HG03159 (cell line): ENCODE measurements at regions not wholly inside any gene's neighbourhood (a gene's known extent, or its start where the extent isn't known, plus 50 kb on each side); places are given as distances from the start of the nearest gene placed in this dataset.
"Not testable (repeated sequence)": the region's sequence is repeated elsewhere in the genome, so short reads cannot be mapped to it uniquely, and the experiment has no call there.

Experiments
- ATAC-seq: cut with Tn5 transposase; IDR thresholded peaks from one replicate; pipeline ENCODE4 v1.9.1; 2021; ENCODE audit warnings: mild to moderate bottlenecking, moderate library complexity; ENCODE audit not compliant: unreplicated experiment

DNA sequence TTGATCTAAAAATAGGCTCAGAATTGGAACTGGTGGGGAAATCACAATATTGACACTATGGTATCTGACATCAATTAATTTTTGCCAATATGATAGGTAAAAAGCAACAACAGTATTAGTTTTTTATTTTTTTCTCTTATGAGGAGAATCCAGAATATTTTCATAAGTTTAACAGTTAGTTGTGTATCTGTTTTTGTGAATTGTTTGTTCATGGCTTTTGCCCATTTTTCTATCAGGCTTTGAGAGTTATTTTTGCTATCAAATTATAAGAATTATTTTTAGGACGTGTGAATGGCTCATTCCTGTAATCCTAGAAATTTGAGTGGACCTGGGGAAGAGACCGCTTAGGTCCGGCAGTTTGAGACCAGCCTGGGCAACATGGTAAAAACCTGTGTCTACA, 608.6 kb upstream of the ADGRB3 start:
- ATAC-seq = no peak

DNA sequence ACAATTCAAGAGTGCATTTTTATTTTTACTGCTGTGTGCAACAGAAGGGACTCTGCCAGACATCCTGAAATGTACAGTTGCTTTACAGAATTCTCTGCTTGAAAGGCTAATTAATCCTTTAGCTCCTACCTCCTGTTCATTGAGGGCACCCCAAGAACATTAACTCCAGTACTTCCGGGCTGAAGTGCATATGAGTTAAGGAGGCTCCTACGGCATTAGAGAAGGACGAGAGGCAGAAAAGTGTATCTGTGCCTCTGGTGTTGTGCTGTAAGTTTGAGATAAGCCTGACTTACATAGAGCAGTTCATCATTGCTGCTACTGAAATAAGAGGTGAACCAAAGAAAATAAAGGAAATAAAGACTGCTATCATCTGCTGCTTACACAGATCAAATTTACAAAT, 609.3 kb upstream of the ADGRB3 start:
- ATAC-seq = no peak

DNA sequence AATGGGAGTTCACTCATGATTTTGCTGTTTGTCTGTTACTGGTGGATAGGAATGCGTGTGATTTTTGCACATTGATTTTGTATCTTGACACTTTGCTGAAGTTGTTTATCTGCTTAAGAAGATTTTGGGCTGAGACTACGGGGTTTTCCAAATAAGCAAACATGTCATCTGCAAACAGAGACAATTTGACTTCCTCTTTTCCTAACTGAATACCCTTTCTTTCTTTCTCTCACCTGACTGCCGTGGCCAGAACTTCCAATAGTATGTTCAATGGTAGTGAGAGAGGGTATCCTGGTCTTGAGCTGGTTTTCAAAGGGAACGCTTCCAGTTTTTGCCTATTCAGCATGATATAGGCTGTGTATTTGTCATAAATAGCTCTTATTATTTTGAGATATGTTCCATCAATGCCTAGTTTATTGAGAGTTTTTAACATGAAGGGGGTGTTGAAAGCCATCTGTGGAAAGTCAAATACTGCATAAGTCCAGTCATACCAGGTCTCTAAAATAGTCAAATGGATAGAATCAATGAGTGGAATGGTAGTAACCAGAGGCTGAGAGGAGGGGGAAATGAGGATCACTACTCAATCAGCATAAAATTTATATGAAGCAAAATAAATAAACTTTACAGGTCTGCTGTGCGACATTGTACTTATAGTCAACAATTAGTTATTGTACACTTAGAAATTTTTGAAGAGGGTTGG, 610.4 kb upstream of the ADGRB3 start:
- ATAC-seq = no peak

DNA sequence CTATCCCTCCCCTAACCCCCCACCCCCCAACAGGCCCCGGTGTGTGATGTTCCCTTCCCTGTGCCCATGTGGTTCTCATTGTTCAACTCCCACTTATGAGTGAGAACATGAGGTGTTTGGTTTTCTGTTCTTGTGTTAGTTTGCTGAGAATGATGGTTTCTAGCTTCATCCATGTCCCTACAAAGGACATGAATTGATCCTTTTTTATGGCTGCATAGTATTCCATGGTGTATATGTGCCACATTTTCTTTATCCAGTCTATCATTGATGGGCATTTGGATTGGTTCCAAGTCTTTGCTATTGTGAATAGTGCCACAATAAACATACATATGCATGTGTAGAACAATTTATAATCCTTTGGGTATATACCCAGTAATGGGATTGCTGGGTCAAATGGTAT, 612.1 kb upstream of the ADGRB3 start:
- ATAC-seq = not testable (repeated sequence)

DNA sequence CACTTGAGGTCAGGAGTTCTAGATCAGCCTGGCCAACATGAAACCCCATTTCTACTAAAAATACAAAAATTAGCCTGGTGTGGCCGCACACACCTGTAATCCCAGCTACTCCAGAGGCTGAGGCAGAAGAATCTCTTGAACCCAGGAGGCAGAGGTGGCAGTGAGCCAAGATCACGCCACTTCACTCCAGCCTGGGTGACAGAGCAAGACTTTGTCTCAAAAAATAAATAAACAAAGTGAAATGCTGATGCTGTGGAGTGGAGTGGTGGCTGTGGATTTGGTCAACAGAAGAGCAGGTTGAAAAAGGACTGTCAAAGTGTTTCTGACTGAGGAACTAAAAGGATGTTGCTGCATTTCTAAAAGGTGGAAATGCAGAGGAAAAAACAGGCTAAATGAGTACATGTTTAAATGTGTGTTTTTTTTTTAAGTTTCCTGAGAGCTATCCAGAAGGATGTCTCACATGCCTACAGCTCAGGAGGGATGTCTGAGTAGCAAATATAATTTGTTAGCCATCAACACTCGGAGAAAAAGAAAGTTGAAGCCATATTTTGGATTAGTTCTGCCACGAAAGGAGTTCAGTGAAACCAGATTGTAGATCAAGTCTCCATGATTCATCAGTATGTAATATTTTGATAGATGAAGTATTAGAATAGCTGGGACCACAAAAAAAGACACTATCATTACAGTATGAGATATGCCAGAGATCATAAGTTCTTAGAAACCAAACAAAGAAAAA, 621.1 kb upstream of the ADGRB3 start:
- no peak for ATAC-seq

DNA sequence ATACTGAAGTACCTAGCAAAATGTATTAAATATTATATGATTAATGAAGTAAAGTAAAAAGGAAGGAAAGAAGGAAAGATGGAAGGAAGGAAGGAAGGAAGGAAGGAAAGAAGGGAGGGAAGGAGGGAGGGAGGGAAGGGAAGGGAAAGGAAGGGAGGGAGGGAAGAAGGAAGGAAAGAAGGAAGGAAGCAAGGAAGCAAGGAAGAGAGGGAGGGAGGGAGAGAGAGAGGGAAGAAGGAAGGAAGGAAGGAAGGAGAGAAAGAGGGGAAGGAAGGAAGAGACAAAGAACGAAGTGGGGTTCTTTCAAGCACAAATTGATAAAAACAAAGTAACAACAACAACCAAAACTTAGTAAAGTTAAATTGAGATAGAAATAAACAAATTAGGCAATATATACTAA, 622.3 kb upstream of the ADGRB3 start:
- no peak for ATAC-seq

DNA sequence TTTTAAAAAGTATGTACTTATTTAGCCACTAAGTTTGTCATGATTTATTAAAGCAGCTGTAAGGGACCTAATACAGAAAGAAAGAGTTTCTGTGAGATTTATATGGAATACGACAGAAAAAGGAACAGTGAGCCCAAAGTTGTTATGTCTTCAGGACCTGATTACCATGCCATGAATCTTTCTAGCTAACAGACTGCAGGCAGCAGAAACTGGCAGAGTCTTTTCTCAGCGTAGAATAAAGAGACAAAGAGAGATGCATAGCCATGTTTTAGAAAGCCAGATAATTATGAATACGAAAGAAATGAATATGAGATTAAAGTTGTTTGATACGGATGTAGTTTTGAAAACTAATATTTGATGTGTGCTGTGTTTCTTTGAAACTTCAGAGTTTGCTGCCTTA, 624.1 kb upstream of the ADGRB3 start:
- no peak for ATAC-seq

DNA sequence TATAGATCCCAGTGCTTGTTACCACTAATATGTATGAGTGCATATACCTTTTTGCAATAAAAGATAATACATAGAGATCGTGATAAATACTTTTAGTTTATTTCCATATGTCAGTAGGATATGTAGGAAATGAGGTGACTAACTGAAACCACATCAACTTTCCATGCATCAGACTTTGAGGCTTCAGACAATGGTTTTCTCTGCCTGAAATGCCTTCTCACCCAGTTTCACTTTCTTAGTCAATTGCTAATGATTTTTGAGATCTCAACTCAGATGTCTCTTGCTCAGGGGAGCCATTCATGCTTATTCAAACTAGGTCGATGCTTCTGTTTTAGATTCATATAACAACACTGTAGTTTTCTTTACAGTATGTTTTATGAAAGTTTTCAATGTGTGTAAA, 626.6 kb upstream of the ADGRB3 start:
- peak; percentile 63 for ATAC-seq

DNA sequence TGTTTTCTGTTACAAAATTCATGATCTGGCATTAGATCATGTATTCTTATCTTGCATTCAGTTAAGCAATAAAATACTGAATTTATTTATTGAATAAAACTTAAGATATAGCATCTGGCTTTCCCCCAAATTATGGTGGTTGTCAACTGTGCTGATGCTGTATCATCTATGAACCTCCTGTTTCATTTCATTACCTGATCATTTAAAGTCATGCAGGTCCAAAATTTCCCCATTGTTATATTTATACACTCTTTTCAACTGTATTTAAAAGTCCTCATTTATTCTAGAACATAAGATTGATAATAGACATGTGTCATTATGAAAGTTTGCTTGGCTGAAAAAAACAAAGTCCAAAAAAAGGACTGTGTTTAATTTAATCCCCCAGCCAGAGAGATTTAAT, 627.4 kb upstream of the ADGRB3 start:
- ATAC-seq = no peak

DNA sequence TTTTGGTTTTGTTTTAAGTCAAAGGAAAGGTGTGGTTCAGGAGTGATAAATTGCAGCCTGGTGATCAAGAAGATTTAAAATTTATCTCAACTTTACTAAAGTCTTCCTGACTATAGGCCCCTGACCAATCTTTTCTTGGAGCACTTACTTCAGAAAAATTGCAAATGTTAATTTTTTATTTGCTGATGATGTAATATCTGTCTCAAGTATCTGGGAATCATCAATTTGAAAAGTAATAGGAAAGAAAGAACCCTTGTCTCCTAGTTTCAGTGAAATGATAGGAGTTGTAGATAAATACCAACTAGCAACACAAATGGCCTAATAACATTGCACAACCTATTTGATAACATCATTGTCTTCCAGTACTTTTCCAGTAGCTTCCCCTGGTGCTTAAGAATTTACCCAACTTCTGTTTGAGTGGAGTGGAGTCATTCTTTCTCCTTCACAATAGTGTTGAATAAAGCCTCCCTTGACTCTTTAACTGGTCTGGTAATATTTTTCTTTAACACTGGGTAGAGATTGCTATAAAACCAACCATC, 648.3 kb upstream of the ADGRB3 start:
- no peak for ATAC-seq

DNA sequence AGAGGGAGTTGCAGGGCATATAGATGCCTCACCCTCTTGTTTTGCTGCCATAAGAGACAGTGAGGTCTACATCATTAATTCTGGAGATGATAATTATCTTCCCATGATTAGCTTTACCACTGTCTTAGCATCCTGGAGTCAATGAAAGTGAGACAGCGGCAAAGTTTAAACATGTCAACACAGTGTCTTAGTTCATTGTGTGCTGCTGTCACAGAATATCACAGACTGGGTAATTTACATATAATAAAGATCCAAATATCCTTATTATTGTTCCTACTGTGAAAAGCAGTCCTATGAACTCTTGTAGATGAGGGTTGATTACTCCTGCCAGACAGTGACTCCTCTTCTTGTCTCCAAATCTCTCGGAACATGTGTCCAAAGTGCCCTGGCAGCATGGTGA, 658.6 kb upstream of the ADGRB3 start:
- no peak for ATAC-seq

DNA sequence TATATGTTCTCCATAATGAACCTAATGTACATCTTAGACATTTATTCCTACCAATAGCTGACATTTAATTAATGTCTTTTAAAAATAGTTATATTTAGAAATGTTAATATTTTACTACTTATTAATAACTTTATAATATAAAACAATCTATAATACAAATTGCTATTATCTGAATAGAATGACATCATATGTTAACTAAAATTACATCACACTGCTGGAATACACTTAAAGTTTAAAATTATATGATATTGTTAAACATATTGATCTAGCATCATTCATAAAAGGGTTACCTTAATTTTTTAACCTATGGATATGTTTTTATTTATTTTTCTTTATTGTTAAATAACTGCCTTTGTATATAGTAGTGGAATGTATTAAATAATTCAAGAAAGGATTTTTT, 660.2 kb upstream of the ADGRB3 start:
- ATAC-seq = no peak

DNA sequence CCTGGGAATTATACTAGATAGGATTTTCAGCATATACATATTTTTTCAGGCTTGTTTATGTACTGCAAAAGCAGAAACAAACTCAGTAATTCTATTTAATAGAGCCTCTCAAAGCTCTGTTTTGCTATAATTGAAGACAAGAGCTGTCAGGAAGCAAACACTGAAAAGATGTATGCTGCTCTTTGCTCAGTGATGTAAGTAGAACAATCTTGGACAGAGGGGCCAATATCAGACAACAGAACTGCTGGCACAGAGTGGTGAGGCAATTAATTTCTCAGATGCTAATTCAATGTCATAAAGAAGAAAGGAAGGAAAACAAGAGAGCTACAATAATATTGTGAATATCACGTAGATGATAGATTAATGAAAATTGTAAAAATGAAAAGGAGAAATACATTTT, 663.3 kb upstream of the ADGRB3 start:
- no peak for ATAC-seq

DNA sequence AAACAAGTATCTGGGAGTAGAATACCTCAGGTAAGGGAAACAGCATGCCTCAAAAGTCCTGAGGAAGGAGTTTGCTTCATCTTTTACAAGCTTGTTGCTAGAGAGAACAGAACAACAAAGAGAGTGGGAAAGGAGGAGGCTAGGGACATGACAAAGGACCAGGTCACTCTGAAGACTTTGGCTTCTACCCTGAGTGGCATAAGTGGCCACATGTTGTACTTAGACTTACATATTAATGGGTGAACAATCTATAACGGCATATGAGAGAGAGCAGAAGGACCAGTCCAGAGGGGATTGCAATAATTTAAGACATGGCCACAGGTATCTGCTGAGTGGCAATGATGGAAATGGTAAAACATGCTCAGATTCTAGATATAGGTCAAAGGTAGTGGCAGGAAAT, 668.3 kb upstream of the ADGRB3 start:
- ATAC-seq = no peak

DNA sequence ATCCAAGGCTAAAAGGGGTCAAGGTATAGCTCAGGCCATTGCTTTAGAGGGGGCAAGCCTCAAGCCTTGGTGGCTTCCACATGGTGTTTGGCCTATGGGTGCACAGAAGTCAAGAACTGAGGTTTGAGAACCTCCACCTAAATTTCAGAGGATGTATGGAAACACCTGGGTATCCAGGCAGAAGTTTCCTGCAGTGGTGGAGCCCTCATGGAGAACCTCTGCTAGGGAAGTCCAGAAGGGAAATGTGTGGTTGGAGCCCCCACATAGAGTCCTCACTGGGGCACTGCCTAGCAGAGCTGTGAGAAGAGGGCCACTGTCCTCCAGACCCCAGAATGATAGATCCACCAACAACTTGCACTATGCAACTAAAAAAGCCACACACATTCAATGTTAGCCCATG, 678.7 kb upstream of the ADGRB3 start:
- ATAC-seq = no peak

DNA sequence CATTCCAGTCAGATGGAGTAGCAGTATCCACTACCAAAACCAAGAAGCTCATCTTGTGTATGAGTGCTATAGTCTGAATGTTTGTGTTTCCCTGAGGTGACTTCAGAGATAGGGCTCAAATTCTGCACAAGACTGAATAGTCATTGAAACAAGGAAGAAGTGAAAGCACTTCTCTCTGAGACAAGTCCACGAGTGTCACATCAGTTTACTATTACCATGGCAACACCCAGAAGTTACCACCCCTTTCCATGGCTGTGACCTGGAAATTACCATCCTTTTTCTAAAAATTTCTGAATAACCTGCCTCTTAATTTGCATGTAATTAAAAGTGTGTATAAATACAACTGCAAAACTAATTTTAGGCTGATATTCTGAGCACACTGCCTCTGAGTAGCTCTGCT, 682.1 kb upstream of the ADGRB3 start:
- no peak for ATAC-seq

DNA sequence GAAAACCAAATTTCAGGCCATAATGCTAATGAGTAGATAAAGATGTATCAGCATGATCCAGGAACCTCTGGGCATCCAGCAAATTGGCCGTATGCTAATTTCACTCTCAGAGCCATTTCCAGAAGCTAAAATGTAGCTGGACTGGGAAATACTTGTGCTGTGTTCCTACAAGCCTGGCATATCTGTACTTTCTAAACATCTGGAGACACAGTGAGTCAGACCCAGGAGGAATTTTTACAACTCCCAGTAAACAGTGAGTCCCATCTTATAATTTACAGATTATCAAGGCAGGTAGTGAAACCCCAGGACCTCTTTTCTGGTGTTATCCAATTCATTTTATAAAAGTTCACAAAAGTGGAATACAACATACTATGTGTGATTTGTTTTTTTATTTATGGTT, 683.0 kb upstream of the ADGRB3 start:
- no peak for ATAC-seq

DNA sequence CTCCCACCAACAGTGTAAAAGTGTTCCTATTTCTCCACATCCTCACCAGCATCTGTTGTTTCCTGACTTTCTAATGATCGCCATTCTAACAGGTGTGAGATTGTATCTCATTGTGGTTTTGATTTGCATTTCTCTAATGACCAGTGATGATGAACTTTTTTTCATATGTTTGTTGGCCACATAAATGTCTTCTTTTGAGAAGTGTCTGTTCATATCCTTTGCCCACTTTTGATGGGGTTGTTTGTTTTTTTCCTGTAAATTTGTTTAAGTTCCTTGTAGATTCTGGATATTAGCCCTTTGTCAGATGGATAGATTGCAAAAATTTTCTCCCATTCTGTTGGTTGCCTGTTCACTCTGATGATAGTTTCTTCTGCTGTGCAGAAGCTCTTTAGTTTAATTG, 687.3 kb upstream of the ADGRB3 start:
- ATAC-seq = not testable (repeated sequence)

DNA sequence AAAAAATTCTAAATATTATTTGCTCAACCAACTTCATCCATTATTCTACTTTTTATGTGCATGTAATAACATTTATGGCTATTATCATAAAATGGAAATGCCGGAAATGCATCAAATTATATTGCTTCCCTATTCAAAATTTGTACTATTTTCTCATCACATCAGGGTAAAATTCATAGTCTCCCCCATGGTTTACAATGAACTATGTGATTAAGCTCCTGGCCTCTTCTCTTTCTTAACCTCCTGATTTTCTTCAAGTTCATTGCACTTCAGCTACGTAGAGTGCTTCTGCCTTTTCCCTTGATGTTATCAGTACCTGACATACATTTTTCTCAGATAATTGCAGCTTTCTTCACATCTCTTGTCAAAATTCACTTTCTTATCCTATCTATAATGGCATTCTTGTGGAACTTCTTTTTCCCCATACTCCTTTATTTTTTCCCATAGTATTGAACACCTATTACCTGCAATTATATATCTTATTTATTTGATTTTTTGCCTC, 699.1 kb upstream of the ADGRB3 start:
- ATAC-seq = no peak

DNA sequence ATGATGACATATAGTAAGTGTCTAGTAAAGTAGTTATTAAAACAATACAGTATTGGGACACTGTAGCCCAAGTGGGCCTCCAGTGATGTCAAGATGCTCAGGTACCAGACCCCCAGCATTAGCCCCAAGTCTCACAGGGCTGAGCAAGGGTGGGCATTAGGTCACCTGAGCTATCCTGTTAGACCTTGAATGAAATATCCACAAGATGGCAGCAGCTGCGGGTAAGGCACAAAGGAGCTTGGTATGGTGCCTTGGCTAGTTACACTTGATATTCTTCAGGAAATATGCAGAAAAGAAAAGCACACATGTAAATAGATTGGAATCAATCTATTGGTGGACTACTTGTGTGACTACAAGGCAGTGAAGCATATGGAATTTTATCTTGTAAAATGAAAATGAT, 701.8 kb upstream of the ADGRB3 start:
- peak; percentile 72 for ATAC-seq

DNA sequence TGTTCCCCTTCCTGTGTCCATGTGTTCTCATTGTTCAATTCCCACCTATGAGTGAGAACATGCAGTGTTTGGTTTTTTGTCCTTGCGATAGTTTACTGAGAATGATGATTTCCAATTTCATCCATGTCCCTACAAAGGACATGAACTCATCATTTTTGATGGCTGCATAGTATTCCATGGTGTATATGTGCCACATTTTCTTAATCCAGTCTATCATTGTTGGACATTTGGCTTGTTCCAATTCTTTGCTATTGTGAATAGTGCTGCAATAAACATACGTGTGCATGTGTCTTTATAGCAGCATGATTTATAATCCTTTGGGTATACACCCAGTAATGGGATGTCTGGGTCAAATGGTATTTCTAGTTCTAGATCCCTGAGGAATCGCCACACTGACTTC, 712.5 kb upstream of the ADGRB3 start:
- not testable (repeated sequence) for ATAC-seq

DNA sequence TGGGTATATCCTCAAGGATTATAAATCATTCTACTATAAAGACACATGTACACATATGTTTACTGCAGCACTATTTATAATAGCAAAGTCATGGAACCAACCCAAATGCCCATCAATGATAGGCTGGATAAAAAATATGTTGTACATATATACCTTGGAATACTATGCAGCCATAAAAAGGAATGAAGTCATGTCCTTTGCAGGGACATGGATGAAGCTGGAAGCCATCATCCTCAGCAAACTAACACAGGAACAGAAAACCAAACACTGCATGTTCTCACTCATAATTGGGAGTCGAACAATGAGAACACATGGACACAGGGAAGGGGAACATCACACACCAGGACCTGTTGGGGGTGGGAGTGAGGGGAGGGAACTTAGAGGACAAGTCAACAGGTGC, 715.0 kb upstream of the ADGRB3 start:
- ATAC-seq = not testable (repeated sequence)
